Activated naive CD4-positive, alpha-beta T cell treated with anti-CD3 and anti-CD28 coated beads, Interleukin-2, amount 50 U/mL, for 16 hours (primary cell): ENCODE measurements at regions not wholly inside any gene's neighbourhood (a gene's known extent, or its start where the extent isn't known, plus 50 kb on each side); places are given as distances from the start of the nearest gene placed in this dataset.

Experiments
- DNase-seq: peaks from one replicate; pipeline ENCODE4 v3.0.0-alpha.2; 2020

DNA sequence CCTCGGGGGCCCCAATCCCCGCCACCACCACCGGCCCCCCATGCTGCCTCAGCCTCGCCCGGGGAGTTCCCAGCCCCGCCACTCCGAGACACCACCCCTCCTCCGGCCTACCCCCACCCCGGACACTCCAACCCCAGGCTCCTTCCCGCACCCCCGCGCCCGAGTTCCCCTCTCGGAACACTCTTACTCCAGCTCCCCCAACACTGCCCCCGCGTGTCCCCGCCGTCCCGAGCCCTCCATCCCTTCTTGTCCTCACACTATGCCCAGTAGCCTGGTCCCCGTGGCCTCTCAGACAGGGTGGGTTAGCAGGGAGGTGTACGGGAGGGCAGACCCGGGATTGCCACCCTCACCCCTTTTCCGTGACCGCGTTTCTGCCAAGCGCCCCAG lies 276.1 kb downstream of the BCOR start:
- no peak for DNase-seq

DNA sequence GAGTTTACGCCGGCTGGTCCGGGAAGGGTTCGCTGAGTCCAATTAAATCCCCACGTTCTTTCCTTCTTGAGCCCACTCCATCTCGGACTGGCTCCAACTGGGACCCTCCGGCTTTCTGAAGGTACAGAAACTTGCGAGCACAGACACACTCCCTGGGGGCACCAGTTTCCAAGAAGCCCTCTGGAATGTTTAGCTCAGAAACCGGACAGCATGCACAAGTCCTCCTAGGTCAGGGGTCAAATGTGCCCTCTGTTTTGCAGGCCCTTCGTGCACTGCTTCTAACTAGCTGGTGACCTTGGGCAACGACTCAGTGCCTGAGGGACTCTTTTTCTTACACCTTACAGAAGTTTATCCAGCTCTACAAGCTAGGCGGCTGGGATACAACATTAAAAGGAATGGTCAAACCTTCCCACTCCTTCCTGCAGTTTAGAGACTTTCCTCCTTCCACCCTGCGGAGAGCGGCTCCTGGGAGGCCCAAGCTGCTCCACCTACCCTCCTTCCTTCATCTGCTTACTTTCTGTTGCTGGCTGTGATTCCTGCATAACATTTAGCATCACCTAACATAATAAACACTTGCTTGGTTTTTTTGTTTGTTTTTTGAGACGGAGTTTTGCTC lies 275.5 kb downstream of the BCOR start:
- no peak for DNase-seq

DNA sequence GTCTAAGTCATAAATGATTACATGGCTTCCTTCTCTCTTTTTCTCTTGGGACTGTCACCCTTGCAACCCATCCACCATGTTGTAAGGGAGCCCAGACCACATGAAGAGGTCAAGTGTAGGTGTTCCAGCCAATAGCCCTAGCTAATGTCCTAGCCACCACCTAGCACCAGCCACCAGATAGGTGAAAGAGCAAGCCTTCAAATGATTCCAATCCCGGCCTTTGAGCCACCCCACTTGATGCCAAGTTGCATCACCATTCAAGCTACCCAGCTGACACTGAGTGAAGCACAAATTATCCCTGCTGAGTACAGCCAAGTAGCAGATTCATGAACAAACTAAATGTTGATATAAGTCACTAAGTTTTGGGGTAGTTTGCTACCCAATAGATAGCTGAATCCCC lies 274.3 kb downstream of the BCOR start:
- no peak for DNase-seq

DNA sequence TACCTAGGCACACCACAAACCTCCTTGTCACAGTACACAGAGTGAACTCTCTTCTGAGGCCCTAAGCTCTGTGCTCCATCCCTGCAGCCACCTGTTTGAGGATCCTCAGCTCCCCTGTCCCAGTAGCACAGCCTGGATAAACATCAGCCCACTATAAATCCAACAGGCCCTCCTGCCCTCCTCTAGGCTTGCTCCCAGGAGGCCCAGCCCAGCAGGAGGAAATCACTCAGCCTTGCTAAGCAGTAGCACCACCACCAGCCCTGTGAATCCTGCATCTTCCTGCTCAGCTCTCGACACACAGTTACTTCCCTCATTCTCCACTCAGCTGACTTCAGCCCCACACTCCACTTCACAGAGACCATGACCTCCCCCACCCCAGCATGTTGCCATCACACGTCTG lies 273.9 kb downstream of the BCOR start:
- no peak for DNase-seq

DNA sequence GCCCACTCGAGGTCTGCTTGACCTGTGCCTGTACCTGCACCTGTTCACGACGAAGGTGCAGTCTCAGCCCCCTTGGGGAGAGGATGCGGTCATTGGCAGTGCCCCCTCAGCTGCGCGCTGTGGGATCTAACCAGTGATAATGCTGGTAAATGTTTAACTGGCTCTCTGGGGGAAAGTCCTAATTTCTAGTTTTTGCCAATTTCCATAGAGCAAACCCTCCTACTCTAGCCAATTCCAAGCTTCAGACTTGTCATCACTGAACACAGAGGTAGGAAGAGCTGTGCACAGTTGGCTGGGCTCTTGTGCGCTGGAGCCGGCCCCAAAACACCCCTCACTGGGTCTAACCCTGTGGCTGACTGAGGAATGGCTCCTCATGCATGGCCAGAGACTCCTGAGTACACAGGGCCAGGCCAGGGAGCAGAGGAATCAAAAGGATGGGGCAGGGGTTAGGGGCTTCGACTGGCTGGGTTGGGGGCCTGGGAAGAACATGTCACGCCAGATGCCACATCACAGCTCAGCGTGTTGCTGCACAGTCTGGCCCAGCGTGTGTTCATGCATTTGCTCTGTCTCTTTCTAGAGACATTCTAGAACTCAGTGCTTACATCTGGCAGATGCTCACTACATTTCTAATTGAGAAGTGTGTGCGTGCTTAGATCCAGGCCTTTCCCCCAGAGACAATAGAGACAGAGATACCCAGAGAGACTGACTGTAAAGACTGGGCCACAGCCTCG lies 270.8 kb downstream of the BCOR start:
- DNase-seq: no peak

- DNase-seq: no peak
These were observed 269.8 kb downstream of the BCOR start for GRCh38 chrX:39827951-39828350.

GRCh38 chrX:39828971-39829370 lies 268.8 kb downstream of the BCOR start:
- DNase-seq: no peak

DNA sequence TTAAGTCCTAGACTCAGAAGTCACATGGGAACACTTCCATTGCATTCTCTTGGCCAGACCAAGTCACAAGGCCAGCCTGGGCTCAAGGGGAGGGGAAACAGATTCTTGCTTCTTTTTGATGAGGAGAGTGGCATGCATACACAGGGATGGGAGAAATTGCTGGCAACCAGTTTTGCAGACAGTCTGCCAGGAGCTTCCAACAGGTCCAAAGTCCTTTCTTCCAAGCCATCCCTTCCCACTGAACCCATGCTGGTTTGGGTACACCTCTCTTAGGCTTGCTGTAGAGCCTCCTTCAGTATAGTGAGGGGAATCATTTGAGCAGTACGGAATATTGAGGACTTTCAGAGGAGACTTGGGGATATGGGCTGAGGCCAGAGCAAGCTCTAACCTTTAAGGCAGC lies 267.8 kb downstream of the BCOR start:
- DNase-seq: no peak

DNA sequence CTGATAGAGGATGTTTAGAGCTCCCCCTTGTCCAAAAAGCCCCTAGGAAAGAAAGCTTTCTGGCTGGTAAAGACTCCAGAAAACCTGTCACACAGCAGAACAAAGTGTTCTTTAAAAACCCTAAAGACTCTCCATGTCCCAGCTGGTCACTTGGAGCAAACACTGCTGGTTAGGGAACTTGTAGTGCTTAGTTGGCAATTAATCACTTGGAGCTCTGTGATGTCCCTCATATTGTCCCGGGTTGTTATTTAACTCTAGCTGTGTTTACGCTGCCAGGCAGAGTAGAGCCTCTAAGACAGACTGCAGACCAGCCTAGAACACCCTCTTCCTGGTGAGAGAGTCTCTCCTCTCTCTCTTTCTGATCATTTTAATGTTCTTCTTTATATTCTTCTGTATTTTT lies 267.3 kb downstream of the BCOR start:
- DNase-seq: no peak

GRCh38 chrX:39832211-39832610 lies 265.5 kb downstream of the BCOR start:
- no peak for DNase-seq

- no peak for DNase-seq
These were observed 263.2 kb downstream of the BCOR start for GRCh38 chrX:39834600-39834999.

DNA sequence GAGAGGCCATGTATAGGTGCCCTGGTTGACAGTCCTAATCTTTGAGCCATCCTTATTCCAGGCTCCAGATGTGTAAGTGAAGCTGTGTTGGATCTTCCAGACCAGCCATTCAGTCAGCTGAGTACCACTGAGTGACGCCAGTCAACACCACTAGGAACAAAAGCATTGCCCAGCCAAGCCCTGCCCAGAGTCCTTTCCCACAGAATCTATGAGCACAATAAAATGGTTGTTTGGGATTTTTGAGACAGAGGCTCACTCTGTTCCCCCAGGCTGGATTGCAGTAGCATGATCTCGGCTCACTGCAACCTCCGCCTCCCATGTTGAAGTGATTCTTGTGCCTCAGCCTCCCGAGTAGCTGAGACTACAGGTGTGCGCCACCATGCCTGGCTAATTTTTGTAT lies 262.5 kb downstream of the BCOR start:
- no peak for DNase-seq

GRCh38 chrX:39835776-39836175 lies 262.0 kb downstream of the BCOR start:
- no peak for DNase-seq

GRCh38 chrX:39836802-39837420 lies 260.8 kb downstream of the BCOR start:
- DNase-seq: no peak

GRCh38 chrX:39837688-39838087 lies 260.1 kb downstream of the BCOR start:
- DNase-seq: no peak

DNA sequence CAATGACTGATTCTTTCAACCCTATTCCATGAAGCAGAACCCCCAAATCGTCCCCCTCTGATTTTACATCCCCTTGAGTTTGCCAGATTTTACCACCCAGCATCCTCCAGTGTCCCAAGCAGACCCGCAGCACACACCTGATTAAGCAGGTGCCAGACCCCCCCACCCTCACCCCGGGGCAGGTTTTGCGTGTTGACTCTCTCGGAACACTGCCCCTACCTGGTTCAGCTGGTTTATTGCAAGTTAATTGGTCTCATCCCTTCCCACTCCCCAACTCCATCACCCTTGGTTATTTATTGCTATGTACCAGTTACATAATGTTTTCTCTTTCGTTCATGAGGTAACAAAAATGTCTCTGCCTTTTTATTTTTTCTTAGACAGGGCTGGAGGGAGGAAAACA lies 258.4 kb downstream of the BCOR start:
- DNase-seq: no peak

DNA sequence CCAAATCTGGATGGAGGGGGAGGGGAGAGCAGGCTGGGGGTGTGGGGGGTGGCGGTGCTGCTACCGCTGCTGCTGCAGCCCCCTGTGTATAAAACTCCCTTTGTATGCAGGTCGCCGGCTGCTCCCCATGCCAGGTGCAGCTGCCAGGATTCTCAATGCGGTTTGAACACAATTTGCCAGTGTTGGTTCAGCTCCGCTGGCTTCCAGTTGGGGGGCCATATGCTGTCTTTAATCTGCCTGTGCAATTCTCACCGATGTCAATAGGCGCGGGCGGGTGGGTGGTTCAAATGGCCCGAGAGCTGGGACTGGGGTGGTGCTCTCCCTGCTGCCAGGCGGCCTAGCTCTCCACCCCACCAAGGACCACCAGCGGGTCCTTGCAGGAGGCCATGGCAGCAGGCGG lies 257.6 kb downstream of the BCOR start:
- no peak for DNase-seq

DNA sequence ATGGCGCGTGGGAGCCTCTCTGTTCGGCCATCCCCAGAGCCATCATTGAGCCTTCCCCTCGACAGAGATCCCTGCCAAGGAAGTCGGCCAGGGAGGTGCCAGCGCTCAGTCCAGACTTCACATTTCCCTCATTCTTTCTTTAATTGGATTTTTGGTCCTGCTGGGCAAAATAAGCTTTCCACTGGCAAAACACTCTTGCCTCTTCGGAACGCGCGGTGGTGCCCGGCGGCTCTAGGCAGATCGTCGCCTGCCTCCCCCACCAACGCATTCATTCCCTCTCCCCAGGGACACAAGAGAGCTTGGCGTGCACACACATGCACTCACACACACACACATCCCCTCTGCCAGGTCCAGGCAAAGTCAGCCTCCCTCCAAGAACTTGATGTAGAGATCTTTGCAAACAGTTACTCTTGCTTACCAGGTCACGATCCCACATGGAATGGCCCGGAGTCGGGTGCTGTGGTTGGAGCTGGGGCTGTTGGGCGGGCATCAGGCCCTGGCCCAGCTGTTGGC lies 257.1 kb downstream of the BCOR start:
- DNase-seq: no peak

DNA sequence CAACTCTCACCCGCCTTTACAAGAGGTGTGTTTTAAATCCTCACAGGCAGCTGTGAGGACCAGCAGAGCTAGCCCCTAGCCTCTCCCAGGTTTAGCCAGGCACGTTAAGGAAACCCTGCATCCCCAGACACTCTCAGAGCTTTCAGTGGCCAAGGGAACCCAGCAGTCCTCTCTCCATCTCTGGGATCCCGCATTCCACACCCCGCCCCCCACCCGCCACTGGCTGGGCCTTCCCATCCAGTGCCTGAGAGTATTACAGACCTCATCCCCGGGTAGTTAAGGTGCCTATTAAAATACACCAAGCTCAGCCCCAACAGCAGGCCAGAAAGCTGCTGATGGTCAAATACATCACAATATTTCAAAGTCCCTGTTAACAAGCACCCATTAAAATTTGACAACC lies 256.2 kb downstream of the BCOR start:
- no peak for DNase-seq

DNA sequence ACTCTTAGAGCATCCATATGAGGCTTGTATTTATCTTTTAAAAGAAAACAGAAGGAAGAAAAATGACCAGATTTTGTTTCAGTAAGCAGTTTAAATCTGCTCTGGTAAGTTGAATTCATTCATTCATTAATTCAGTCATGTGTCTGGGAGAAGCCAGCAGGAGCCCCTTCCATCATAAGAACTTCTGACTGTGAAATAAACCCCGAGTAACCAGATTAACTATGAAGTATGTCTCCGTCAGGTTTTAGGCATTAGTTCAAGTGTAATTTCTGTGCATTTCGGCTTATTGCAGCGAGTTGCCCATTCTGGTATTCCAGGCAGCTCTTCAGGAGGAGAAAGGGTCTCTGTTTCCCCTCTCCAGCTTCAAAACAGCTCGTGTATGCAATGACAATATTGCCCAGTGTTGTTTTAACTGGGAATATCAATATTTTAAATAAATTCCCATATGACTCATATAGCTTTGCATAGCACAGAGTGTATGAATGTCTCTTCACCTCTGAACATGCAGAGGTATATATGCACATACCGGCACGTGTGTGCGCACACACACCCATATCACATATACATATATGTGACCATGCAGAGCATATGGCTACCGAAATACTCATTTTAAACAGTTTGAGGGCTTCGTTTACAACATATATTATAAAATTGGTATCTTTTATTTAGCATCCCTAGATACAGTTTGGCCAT lies 255.3 kb downstream of the BCOR start:
- no peak for DNase-seq

DNA sequence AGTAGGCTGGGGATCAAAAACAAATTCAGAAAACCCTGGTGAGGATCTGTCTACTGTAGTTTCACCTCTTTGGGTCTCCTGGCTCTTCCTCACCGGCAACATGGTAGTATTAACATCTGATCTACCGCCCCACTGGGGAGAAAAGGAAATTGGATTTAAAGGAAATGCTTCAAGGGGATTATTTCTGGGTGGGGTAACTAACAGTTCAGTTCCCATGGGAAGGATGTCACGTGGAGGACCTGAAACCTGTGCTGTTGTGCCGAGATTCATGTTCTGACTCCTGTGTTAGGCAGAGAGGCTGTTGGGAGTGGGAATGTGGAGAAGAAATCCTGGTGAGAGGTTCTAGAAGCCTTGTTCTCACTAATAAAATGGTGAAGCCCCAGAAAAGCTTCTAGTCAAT lies 254.4 kb downstream of the BCOR start:
- no peak for DNase-seq

GRCh38 chrX:39845233-39845632 lies 252.5 kb downstream of the BCOR start:
- no peak for DNase-seq

GRCh38 chrX:39846460-39846859 lies 251.3 kb downstream of the BCOR start:
- no peak for DNase-seq

DNA sequence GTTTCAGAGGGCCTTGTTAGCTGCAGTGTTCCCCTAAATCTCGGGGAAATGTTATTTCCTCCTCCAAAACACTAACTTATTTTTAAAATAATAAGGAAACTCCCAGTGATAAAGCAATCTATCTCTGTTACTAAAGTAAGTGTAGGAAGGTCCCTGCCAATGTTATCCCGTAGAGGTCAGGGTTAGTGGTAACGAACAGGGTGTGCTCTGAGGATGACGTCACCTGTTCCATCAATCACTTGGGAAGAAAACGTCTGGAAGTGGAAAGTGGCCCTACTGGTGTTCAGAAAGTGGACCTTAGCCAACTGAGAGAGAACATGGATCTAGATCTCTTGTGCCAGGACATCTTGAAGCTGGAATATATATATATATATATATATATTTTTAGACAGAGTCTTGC lies 249.5 kb downstream of the BCOR start:
- no peak for DNase-seq
